NCI-H2029 treated with DMSO at 0.1 percent for 48 hours (cell line): ENCODE measurements at regions not wholly inside any gene's neighbourhood (a gene's known extent, or its start where the extent isn't known, plus 50 kb on each side); places are given as distances from the start of the nearest gene placed in this dataset.

ENCODE experiments used
- DNase-seq: peaks from one replicate; lab custom pipeline; 2025; lab: John Stamatoyannopoulos, UW

DNA sequence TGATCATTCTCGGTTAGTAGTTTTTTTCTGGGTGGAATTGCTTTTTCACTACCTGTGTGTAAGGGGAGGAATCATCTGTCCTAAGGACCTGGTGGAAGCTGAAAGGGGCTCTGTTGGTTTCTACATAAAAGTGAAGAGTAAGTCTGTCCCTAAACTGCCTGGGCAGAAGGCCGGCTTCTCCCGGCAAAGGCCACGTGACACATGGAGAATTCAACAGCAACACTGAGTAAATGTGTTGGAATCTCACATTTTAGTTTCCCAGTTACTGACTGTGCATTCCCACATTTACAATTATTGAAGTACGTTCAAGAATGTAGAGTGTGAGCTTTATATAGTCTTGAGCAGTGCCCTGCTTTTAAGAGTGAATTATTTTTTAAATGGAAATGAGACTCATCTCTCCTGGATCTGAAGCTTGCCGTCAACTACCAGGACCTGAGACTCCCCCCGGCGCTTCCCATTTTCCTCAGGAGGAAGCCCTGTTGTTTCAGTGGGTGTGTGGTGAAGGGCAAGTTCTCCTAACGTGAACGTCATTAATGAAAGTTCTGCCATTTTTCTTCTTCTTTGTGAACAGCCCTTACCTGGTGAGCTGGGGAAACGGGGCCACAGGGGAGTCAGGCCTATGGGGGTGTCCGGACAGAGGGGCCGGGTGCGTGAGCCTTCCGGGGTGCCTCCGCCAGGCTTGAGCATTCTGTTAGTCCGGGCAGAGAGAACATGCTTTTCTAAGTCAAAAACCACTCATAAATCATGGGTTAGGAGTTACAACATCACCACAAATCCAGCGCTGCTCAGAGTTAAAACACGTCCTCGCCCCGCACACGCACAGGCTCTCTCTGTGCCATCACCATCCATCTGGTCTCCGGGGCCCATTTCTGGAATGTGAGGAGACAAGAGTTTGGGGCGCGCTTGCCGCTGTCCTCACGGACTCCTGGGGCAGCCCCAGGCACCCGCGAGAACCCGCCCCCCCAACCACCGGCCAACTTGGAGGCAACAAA is 56.6 kb upstream of the SMOC2 start:
- no peak for DNase-seq

DNA sequence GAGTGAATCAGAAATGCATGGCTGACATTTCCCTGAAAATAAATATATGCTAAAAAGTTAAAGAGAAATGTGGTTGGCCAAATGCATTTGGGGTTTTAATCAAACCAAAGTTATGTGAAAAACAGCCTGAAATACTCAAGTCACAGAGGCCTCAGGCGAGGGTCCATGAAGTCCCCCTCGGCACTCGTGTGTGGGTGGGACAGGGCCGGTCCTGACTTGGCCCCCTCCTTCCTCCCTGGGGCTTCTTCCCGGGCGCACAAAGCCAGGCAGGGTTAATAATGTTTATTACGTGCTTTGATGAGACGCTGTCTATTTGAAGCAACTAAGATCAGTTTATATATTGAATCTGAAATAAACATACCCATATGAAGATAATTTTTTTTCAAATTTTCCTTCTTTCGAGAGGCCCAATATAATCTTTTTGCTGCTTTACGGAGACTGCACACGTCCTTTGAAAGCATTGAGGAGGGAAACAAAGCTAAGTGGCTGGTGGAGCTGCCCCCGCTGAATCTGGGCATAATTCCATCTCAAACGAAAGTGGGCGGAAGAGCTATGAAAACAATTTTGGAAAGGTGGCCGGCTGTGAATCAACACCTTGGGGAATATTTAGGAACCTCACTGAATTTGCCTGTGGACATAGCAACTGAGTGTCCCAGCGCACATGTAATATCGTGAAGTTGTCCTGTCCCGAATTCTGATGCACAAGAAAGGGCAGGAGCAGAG is 55.8 kb upstream of the SMOC2 start:
- peak; percentile 79 for DNase-seq

GRCh38 chr6:168385858-168386735 is 54.9 kb upstream of the SMOC2 start:
- DNase-seq, result peak; percentile 51

DNA sequence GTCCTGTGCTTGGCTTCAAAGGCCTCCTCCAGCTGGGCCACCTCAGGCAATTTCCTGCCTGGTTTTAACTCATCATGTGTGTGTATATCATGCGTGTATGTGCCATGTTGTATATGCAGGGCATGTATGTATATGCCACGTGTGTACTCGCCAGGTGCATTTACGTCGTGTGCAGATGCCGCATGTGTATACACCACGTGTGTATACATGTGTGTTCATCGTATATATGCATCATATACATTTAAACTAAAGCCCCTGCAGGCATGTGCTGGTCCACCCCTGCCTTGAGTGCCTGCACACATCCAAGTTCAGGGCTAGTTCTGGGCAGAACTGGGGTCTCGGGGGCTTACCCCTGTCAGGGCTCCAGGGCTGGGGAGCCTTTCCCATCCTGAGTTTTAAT is 54.0 kb upstream of the SMOC2 start:
- DNase-seq, result no peak

DNA sequence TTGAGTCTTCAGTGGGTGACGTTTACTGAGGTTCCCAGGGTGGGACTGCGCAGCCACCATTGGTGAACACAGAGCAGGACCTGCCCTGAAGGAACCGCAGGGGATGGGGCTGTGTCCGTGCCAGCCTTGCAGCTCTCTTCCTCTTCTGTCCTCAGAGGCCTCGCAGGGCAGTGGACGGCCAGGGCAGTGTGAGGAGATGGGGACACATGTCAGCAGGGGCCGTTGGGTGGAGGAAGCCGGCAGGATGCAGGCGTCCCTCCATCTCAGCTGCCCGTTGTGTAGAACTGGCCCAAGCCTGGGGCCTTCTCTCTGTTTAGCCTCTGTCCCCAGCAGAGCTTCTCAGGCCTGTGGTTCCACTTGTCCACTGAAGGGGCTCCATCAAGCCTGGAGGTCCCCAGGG is 53.6 kb upstream of the SMOC2 start:
- DNase-seq, result no peak

DNA sequence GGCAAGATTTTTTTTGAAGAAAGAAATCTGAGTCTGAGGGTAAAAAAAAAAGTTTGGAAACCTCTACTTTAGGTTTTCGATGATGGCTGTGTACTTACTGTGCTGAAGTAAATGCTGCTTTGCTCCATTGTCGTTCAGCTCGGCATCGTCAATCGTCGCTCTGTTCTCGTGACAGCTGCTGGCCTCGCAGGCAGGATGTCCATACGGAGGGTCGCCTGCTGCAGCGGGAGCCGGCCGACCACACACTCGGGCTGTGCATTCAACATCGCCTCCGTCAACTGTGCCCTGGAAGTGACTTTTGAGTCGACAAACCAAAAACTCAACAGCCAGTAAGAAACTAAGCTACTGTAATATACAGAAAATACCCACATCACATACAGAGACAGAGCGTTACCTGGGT is 53.1 kb upstream of the SMOC2 start:
- no peak for DNase-seq

DNA sequence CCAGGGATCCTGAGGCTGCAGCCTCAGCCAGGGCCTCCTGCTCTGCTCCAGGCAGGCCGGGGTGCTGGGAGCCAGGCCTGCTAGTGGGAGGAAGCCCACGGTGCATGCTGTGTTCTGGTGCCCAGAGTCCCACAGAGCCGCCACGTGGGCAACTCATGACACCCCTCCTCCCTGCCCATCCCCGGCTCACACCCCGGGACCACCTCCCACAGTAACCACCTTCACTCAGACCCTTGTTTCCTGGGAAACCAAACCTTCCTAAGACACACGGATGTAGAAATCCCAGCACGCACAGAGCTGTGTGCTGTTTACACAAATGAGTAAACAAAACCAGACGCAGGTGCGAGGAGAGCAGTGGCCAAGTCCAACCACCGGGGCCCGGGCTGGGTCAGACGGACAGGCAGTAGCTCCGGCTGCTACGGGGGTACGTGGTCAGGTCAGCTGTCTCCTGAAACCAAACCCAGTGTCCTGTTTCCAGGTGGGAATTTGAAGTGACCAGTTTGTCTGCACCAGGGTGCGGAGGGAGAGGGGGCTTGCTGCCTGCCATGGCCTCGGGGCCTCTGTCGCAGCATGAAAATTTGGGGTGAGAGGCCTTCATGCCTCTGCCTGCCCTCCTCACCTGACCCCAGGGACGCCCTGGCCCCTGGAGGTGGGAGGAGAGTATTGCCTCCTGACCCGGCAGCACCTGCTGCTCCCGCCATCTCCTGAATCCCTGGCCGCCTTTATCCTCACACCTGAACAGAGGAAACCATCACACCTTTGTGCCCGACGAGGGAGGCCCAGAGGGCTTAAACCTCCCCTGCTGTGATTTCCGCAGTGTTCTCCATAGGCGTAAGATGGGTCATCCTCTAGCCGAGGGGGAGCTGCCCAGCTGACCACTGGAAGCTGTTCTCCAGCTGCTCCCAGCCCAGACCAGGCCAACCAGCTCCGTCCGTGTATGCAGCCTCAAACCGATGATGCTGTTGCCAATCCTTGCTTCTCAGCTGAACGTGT is 52.0 kb upstream of the SMOC2 start:
- DNase-seq, result peak; percentile 61

DNA sequence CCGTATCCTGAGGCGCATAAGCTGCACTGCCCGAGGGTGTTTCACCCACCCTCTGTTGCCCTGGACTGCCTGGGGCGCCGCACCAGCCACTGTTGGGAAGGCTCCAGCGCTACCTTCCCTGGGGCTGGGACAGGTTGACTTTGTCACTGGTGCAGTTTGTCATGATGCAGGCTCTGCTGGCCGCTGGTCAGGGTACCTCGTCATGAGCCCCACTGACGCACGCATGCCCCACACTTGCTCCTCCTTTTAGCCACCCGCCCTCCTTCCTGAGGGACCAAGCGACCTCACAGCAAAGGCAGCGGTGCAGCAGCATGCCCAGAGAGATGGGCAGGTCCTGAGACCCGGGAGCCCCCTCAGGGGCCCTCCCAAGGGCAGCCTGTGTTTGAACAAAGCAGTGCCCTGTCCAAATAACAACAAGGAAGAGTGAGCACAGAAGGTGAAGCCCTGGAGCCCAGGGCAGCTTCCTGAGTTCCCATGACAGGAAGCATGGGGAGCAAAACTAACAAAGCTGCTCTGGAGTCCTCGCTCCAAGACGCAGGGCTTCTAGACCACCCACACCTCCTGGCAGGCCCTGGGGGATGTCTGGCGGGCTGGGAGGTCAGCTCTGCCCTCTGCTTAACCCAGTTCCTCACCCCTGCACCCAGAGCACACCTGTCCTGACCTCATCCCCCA is 50.1 kb upstream of the SMOC2 start:
- DNase-seq, result peak; percentile 28
